ENCODE measurements at regions not wholly inside any gene's neighbourhood (a gene's known extent, or its start where the extent isn't known, plus 50 kb on each side); places are given as distances from the start of the nearest gene placed in this dataset.
"Not testable (repeated sequence)": the region's sequence is repeated elsewhere in the genome, so short reads cannot be mapped to it uniquely, and the experiment has no call there.

- DNase-seq (ENCODE audit: low read depth) = no peak
Observed at GRCh38 chr15:94840794-94841783, 609.7 kb downstream of the MCTP2 start.

GRCh38 chr15:94843060-94843459 is 611.7 kb downstream of the MCTP2 start:
- DNase-seq (ENCODE audit: low read depth) = no peak

- DNase-seq (ENCODE audit: low read depth) = no peak
Observed at GRCh38 chr15:94844198-94844537, 612.8 kb downstream of the MCTP2 start.

GRCh38 chr15:94844538-94845389 is 613.4 kb downstream of the MCTP2 start:
- DNase-seq (ENCODE audit: low read depth) = no peak

- no peak for DNase-seq (ENCODE audit: low read depth)
Observed at GRCh38 chr15:94845390-94845716, 614.0 kb downstream of the MCTP2 start.

- no peak for DNase-seq (ENCODE audit: low read depth)
Observed at GRCh38 chr15:94847325-94847724, 616.0 kb downstream of the MCTP2 start.

GRCh38 chr15:94848054-94848453 is 616.7 kb downstream of the MCTP2 start:
- DNase-seq (ENCODE audit: low read depth) = no peak

- DNase-seq (ENCODE audit: low read depth) = no peak
Observed at GRCh38 chr15:94855018-94855408, 623.7 kb downstream of the MCTP2 start.

- DNase-seq (ENCODE audit: low read depth) = no peak
Observed at GRCh38 chr15:94855409-94856266, 624.3 kb downstream of the MCTP2 start.

GRCh38 chr15:94856267-94856854 is 625.0 kb downstream of the MCTP2 start:
- DNase-seq (ENCODE audit: low read depth) = no peak

GRCh38 chr15:94857466-94857865 is 626.1 kb downstream of the MCTP2 start:
- no peak for DNase-seq (ENCODE audit: low read depth)

- no peak for DNase-seq (ENCODE audit: low read depth)
Observed at GRCh38 chr15:94858011-94858410, 626.6 kb downstream of the MCTP2 start.

- no peak for DNase-seq (ENCODE audit: low read depth)
Observed at GRCh38 chr15:94858449-94858848, 627.1 kb downstream of the MCTP2 start.

GRCh38 chr15:94858920-94859319 is 627.6 kb downstream of the MCTP2 start:
- no peak for DNase-seq (ENCODE audit: low read depth)

- DNase-seq (ENCODE audit: low read depth) = no peak
Observed at GRCh38 chr15:94864600-94864999, 633.2 kb downstream of the MCTP2 start.

- DNase-seq (ENCODE audit: low read depth) = not testable (repeated sequence)
Observed at GRCh38 chr15:94868265-94868664, 636.9 kb downstream of the MCTP2 start.

GRCh38 chr15:94875550-94875949 is 644.2 kb downstream of the MCTP2 start:
- no peak for DNase-seq (ENCODE audit: low read depth)

- DNase-seq (ENCODE audit: low read depth) = no peak
Observed at GRCh38 chr15:94877833-94878232, 646.5 kb downstream of the MCTP2 start.

- no peak for DNase-seq (ENCODE audit: low read depth)
Observed at GRCh38 chr15:94882071-94882712, 650.8 kb downstream of the MCTP2 start.

- no peak for DNase-seq (ENCODE audit: low read depth)
Observed at GRCh38 chr15:94887391-94887790, 656.0 kb downstream of the MCTP2 start.

- no peak for DNase-seq (ENCODE audit: low read depth)
Observed at GRCh38 chr15:94889153-94889552, 657.8 kb downstream of the MCTP2 start.

All from M059J (cell line).